IPS-15b (cell line): ENCODE measurements at regions not wholly inside any gene's neighbourhood (a gene's known extent, or its start where the extent isn't known, plus 50 kb on each side); places are given as distances from the start of the nearest gene placed in this dataset.
"Not testable (repeated sequence)": the region's sequence is repeated elsewhere in the genome, so short reads cannot be mapped to it uniquely, and the experiment has no call there.

Experiments used
- H3K27me3 ChIP-seq: one replicate; pipeline ENCODE4 v1.6.1; 2013; ENCODE audit warnings: low read length; ENCODE audit not compliant: control insufficient read depth, insufficient read depth
- H3K36me3 ChIP-seq: one replicate; pipeline ENCODE4 v1.6.1; 2013; ENCODE audit warnings: low read length; ENCODE audit not compliant: control insufficient read depth, insufficient read depth
- H3K4me1 ChIP-seq: one replicate; pipeline ENCODE4 v1.6.1; 2013; ENCODE audit warnings: mild to moderate bottlenecking, low read length; ENCODE audit not compliant: control insufficient read depth, insufficient read depth
- H3K4me3 ChIP-seq: one replicate; pipeline ENCODE4 v1.5.1; 2013; ENCODE audit warnings: low read depth, low read length
- H3K9ac ChIP-seq: one replicate; pipeline ENCODE4 v1.6.1; 2013; ENCODE audit warnings: low read depth, mild to moderate bottlenecking, low read length
- H3K9me3 ChIP-seq: one replicate; pipeline ENCODE4 v1.6.1; 2013; ENCODE audit warnings: mild to moderate bottlenecking, low read length; ENCODE audit not compliant: control insufficient read depth, insufficient read depth

DNA sequence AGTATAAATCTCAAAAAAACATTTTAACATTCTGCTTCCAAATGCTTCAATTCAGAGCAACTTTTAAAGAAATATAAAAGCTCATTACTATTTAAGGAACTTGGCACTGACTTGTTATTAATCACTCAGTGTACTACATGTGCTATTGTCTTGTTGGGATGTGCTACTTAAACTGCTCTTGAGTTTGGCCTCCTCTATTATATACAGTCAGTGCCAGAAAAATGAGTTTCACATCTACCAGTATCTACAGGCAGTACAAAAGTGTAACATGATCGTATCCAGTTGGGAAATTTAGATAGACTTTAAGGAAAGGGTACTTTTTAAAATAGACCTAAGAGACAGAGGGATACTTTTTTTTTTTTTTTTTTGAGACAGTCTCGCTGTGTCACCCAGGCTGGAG, 627.3 kb upstream of the SLC35B3 start:
- Histone ChIP-seq H3K4me1 (no peaks in the 10 kb centered on the region), H3K9me3 (no peaks in the 10 kb centered on the region), H3K9ac (no peak overlapping the region), H3K36me3 (no peaks in the 10 kb centered on the region), H3K4me3 (no peak overlapping the region), H3K27me3 (no peaks in the 10 kb centered on the region)

DNA sequence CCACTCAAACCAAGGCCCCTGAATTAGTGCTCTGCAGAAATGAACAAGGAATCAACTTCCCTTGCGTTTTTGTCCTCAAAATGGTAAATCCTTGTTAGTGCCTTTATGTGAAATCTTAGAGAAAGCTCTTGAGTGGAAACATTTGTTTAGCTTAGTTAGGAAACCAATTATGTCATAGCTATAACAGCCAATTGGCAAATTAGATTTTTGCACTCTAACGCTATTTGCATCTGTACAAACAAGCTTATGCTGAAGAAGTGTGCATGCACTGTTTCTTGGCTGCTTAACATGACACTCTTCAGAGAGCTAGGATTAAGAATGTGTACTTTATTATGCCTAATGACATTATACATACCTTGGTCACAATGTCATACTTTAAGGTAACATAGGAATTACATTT, 622.6 kb upstream of the SLC35B3 start:
- no peaks in the 10 kb centered on the region for H3K27me3 ChIP-seq
- H3K4me3 ChIP-seq = no peak overlapping the region
- H3K9ac ChIP-seq = no peak overlapping the region
- H3K4me1 ChIP-seq = no peaks in the 10 kb centered on the region
- no peaks in the 10 kb centered on the region for H3K36me3 ChIP-seq
- no peaks in the 10 kb centered on the region for H3K9me3 ChIP-seq

DNA sequence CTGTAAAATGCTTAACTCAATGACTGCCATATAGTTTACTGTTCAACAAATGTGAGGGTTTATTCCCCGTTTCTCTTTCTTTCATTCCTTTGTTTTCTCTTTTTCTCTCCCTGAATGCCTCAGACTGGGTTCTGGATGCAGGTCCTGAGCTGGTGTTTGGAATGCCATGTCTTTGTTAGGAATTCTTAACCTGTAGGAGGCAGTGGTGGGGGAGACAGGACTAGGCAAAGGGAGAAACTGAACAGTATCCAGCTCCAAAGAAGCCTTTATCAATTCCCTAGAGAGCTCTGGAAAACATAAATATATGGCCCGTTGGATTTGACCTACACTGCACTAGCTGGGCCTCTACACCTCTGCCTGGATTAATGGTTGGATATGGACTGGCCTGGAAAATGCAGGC, 621.2 kb upstream of the SLC35B3 start:
- H3K4me3 ChIP-seq = no peak overlapping the region
- no peaks in the 10 kb centered on the region for H3K27me3 ChIP-seq
- H3K9ac ChIP-seq = no peak overlapping the region
- no peaks in the 10 kb centered on the region for H3K36me3 ChIP-seq
- no peaks in the 10 kb centered on the region for H3K9me3 ChIP-seq
- H3K4me1 ChIP-seq = no peaks in the 10 kb centered on the region

DNA sequence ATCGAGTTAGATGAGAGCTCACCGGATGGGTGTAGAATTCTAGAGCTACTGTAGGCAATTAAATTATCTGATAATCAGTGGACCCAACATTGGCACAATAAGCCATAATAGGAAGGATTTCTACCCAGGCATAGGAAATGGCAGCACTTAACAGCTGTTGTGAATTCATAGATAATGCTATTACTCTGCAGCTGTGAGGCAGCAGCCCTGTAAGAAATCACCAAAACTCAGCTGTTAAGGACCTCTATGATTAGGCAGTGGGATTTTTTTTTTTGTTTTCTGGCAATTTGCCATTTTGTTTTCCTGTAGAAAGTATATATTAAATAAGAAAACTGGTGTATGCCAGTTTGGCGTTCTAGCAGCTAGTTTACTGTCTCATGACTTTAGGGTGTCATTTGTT, 609.1 kb upstream of the SLC35B3 start:
- H3K36me3 ChIP-seq = peaks cover 3% of the 10 kb centered on the region
- no peaks in the 10 kb centered on the region for H3K9me3 ChIP-seq
- H3K4me1 ChIP-seq = no peaks in the 10 kb centered on the region
- H3K4me3 ChIP-seq = no peak overlapping the region
- H3K9ac ChIP-seq = no peak overlapping the region
- no peaks in the 10 kb centered on the region for H3K27me3 ChIP-seq

DNA sequence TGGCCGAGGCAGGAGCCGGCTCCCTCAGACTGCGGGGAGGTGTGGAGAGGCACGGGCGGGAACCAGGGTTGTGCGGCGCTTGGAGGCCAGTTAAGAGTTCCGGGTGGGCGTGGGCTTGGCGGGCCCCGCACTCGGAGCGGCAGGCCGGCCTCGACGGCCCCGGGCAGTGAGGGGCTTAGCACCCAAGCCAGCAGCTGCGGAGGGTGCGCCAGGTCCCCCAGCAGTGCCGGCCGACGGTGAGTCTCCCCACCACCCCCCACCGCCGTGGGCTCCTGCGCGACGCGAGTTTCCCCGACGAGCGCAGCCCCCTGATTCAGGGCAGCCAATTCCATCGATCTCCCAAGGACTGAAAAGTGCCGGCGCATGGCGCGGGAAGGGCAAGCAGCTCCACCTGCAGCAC, 605.4 kb upstream of the SLC35B3 start:
- Histone ChIP-seq H3K9ac (no peak overlapping the region), H3K4me1 (no peaks in the 10 kb centered on the region), H3K36me3 (peaks cover 3% of the 10 kb centered on the region), H3K9me3 (no peaks in the 10 kb centered on the region), H3K4me3 (no peak overlapping the region), H3K27me3 (no peaks in the 10 kb centered on the region)

DNA sequence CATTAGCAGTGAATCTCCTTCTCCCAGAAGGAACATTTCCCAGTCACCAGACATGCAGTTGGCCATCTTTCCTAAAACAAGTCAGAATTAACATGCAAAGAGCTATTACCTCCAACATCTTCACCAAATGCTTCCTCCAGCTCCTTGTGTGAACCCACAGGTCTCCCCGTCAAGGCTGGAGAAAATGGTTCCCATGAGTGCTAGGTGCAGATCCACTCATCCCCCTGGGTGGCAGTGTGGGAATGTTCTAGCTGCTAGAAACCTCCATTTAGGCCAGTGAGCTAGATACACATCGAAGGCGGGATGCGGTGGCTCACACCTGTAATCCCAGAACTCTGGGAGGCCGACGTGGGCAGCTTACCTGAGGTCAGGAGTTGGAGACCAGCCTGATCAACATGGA, 603.9 kb upstream of the SLC35B3 start:
- Histone ChIP-seq H3K9me3 (no peaks in the 10 kb centered on the region), H3K27me3 (no peaks in the 10 kb centered on the region), H3K9ac (no peak overlapping the region), H3K4me1 (no peaks in the 10 kb centered on the region), H3K36me3 (peaks cover 3% of the 10 kb centered on the region), H3K4me3 (no peak overlapping the region)

DNA sequence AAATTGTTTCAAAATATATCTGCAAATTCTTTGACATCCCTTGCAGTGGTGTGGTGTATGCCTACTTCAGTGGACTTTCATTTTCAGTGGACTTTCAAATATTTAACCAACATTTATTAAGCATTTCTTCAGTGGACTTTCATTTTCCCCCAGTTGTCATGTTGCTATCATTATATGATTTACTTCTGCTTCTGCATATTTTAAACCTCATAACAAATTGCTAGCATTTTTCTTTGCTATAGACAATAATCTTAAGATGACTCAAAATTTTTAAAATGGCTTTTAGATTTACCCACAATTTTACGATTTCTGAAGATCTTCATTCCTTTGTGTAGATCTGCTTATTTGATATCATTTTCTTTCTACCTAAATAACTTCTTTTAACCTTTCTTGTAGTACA, 592.7 kb upstream of the SLC35B3 start:
- Histone ChIP-seq H3K9me3 (no peaks in the 10 kb centered on the region), H3K9ac (no peak overlapping the region), H3K4me1 (no peaks in the 10 kb centered on the region), H3K27me3 (no peaks in the 10 kb centered on the region), H3K4me3 (no peak overlapping the region), H3K36me3 (no peaks in the 10 kb centered on the region)

DNA sequence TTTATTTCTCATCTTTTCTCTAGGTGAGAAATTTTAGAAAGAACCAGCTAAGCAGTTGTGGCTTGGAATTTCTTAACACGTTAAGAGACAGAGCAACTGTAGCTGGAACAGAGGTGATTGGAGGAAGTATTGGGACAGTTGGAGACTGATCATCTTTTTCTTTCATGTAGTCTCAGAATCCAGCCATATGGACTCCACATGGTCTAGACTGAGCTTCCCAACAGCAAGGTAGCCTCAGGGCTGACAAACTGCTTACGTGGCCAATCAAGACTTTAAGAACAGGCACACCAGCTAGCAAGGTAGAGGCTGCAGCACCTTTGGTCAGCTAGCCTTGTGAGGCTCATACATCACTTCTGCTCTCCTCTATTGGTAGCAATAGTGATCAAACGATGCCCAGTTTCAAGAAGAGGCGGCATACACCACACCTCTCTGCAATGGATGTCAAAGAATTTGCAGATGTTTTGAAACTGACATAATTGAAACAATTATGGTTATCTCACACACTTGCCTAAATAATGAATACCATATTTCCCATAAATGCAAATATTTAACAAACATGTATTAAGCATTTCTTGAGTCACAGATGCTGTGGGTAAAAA, 590.5 kb upstream of the SLC35B3 start:
- H3K27me3 ChIP-seq = no peaks in the 10 kb centered on the region
- no peaks in the 10 kb centered on the region for H3K4me1 ChIP-seq
- no peak overlapping the region for H3K4me3 ChIP-seq
- no peak overlapping the region for H3K9ac ChIP-seq
- no peaks in the 10 kb centered on the region for H3K36me3 ChIP-seq
- H3K9me3 ChIP-seq = no peaks in the 10 kb centered on the region

DNA sequence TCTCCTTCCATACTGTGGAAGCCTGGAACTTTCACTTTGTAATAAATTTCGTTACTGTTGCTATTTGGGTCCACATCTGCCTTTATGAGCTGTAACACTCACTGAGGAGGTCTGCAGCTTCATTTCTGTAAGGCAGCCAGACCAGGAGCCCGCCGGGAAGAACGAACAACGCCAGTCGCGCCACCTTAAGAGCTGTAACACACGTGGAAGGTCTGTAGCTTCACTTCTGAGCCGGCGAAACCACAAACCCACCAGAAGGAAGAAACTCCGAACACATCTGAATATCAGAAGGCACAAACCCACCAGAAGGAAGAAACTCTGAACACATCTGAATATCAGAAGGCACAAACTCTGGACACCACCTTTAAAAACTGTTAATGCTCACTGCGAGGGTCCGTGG, 589.9 kb upstream of the SLC35B3 start:
- Histone ChIP-seq H3K36me3 (no peaks in the 10 kb centered on the region), H3K9ac (no peak overlapping the region), H3K4me1 (no peaks in the 10 kb centered on the region), H3K4me3 (no peak overlapping the region), H3K9me3 (no peaks in the 10 kb centered on the region), H3K27me3 (no peaks in the 10 kb centered on the region)

DNA sequence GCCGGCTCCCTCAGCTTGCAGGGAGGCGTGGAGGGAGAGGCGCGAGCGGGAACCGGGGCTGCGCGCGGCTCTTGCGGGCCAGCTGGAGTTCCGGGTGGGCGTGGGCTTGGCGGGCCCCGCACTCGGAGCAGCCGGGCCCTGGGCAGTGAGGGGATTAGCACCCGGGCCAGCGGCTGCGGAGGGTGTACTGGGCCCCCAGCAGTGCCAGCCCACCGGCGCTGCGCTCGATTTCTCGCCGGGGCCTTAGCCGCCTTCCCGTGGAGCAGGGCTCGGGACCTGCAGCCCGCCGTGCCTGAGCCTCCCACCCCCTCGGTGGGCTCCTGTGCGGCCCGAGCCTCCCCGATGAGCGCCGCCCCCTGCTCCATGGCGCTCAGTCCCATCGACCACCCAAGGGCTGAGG, 588.9 kb upstream of the SLC35B3 start:
- not testable (repeated sequence) for H3K27me3 ChIP-seq, H3K36me3 ChIP-seq, H3K9me3 ChIP-seq, H3K4me3 ChIP-seq, H3K9ac ChIP-seq, H3K4me1 ChIP-seq

DNA sequence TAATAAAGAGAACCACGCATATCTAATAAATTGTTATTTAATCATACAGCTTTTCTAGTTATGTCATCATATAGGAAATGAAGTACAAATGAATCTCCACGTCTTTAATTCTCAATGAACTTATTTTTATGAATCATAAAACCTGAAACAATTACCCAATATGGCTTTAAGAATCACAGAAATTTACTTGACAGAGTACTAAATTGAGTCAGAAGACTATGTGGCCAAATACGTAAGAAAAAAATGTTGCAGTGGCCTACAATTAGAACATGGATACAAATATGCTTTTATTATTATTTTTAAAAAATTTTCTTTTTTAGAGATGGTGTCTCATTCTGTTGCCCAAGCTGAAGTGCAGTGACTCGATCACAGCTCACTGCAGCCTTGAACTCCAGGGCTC, 584.7 kb upstream of the SLC35B3 start:
- Histone ChIP-seq H3K4me1 (peaks cover 4% of the 10 kb centered on the region), H3K9me3 (no peaks in the 10 kb centered on the region)

DNA sequence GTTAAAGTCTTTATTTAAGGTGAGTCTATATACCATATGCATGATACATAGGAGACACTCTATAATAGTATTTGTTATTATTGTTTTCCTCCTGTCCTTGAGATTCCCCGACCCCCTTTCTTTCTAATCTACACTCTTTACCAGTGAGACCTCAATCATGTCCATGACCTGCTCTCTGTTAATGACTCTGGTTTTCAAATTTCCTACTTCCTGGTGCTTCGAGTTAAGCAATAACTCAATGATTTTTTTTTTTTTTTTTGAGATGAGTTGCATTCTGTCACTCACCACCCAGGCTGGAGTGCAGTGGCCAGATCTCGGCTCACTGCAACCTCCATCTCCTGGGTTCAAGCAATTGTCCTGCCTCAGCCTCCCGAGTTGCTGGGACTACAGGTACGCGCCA, 574.6 kb upstream of the SLC35B3 start:
- Histone ChIP-seq H3K36me3 (no peaks in the 10 kb centered on the region), H3K9me3 (no peaks in the 10 kb centered on the region), H3K4me1 (no peaks in the 10 kb centered on the region), H3K27me3 (no peaks in the 10 kb centered on the region), H3K9ac (no peak overlapping the region), H3K4me3 (no peak overlapping the region)

More for the DNA sequence above, 584.7 kb upstream of the SLC35B3 start:
- H3K4me3 ChIP-seq = no peak overlapping the region
- no peaks in the 10 kb centered on the region for H3K36me3 ChIP-seq
- no peak overlapping the region for H3K9ac ChIP-seq
- H3K27me3 ChIP-seq = no peaks in the 10 kb centered on the region

DNA sequence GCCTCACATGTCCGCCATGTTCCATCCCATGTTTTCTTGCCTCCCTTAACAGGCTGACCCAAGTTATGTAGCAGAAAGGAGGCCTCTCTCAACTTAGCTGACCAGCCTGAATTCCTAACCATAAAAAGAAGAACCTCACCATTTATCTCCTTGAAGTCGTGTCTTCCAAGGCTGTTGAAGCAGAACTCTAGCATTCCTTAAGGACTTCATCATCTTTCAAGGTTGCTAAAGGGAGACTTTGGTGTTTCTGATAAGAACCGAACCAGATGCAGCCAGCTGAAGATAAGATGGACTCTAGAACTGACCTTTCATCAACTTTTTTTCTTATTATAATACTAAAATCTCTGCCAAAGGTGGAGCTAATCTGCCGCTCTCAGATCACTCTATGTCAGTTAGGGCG, 571.7 kb upstream of the SLC35B3 start:
- Histone ChIP-seq H3K4me1 (no peaks in the 10 kb centered on the region), H3K27me3 (no peaks in the 10 kb centered on the region), H3K4me3 (no peak overlapping the region), H3K36me3 (no peaks in the 10 kb centered on the region), H3K9ac (no peak overlapping the region), H3K9me3 (no peaks in the 10 kb centered on the region)
